H54 (cell line): ENCODE measurements at regions not wholly inside any gene's neighbourhood (a gene's known extent, or its start where the extent isn't known, plus 50 kb on each side); places are given as distances from the start of the nearest gene placed in this dataset.

Source experiments
- DNase-seq: peaks from one replicate; pipeline ENCODE4 v3.0.0; 2011; ENCODE audit warnings: low spot score, mixed read lengths; ENCODE audit not compliant: insufficient read length
- FAIRE-seq: peaks from 3 replicates; lab custom pipeline; 2011; peaks lifted over from hg19 to GRCh38; lab: Jason Lieb, UNC
- POLR2A ChIP-seq: IDR thresholded peaks from 2 replicates; pipeline ENCODE4 v1.6.1; 2011; ENCODE audit warnings: low read depth, mild to moderate bottlenecking, low read length

DNA sequence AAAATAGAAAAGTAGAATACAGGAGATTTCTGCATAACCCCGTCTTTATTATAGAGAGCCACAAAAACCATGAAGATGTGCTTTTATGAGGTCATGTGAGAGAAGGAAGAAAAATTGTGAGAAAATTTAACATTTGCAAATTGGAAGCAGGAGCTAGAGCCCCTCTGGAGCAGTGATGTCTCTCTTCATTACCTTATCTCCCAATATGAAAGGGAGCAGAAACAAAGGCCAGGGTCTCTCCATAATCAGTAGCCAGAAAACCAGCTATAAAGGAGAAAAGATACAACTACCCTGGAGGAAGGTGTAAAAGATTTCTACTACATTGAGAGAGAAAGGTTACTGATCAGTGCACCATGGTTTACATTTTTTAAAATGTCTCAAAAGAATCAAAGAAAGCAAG is 53.2 kb upstream of the ITGA1 start:
- FAIRE-seq (no peak), DNase-seq (no peak)
- no peak for TF ChIP-seq POLR2A

GRCh38 chr5:52735139-52735538 is 52.6 kb upstream of the ITGA1 start:
- no peak for TF ChIP-seq POLR2A
- FAIRE-seq (no peak), DNase-seq (no peak)
